CD4-positive, alpha-beta T cell treated with Interleukin-21 for 1 hour (primary cell): ENCODE measurements at regions not wholly inside any gene's neighbourhood (a gene's known extent, or its start where the extent isn't known, plus 50 kb on each side); places are given as distances from the start of the nearest gene placed in this dataset.

Experiments
- DNase-seq: peaks from one replicate; pipeline ENCODE4 v3.0.0-alpha.2; 2020

- DNase-seq: no peak
Measured at GRCh38 chr13:65095161-65096082, 2134.7 kb downstream of the PCDH9 start.

- DNase-seq: no peak
Measured at GRCh38 chr13:65093357-65093756, 2136.8 kb downstream of the PCDH9 start.

GRCh38 chr13:65091031-65091430 lies 2139.1 kb downstream of the PCDH9 start:
- DNase-seq: no peak

- DNase-seq: no peak
Measured at GRCh38 chr13:65090186-65090585, 2139.9 kb downstream of the PCDH9 start.

GRCh38 chr13:65088906-65089305 lies 2141.2 kb downstream of the PCDH9 start:
- no peak for DNase-seq

- no peak for DNase-seq
Measured at GRCh38 chr13:65085977-65086376, 2144.2 kb downstream of the PCDH9 start.

- no peak for DNase-seq
Measured at GRCh38 chr13:65074248-65074647, 2155.9 kb downstream of the PCDH9 start.

GRCh38 chr13:65064967-65065366 lies 2165.2 kb downstream of the PCDH9 start:
- no peak for DNase-seq

GRCh38 chr13:65063753-65064152 lies 2166.4 kb downstream of the PCDH9 start:
- no peak for DNase-seq

- DNase-seq: no peak
Measured at GRCh38 chr13:65057986-65058385, 2172.2 kb downstream of the PCDH9 start.

GRCh38 chr13:65054277-65054676 lies 2175.9 kb downstream of the PCDH9 start:
- no peak for DNase-seq

- no peak for DNase-seq
Measured at GRCh38 chr13:65036999-65037398, 2193.1 kb downstream of the PCDH9 start.

GRCh38 chr13:65035302-65035701 lies 2194.8 kb downstream of the PCDH9 start:
- DNase-seq: no peak

- DNase-seq: no peak
Measured at GRCh38 chr13:65034266-65034665, 2195.9 kb downstream of the PCDH9 start.

GRCh38 chr13:65032825-65033224 lies 2197.3 kb downstream of the PCDH9 start:
- no peak for DNase-seq

- DNase-seq: no peak
Measured at GRCh38 chr13:65028101-65028500, 2202.0 kb downstream of the PCDH9 start.

GRCh38 chr13:65026505-65026904 lies 2203.6 kb downstream of the PCDH9 start:
- DNase-seq: no peak

- no peak for DNase-seq
Measured at GRCh38 chr13:65011378-65011777, 2218.8 kb downstream of the PCDH9 start.

GRCh38 chr13:64997438-64997837 lies 2232.7 kb downstream of the PCDH9 start:
- no peak for DNase-seq

GRCh38 chr13:64993514-64994164 lies 2236.5 kb downstream of the PCDH9 start:
- DNase-seq: no peak

- DNase-seq: no peak
Measured at GRCh38 chr13:64992314-64992713, 2237.8 kb downstream of the PCDH9 start.

- no peak for DNase-seq
Measured at GRCh38 chr13:64985075-64985474, 2245.1 kb downstream of the PCDH9 start.

GRCh38 chr13:64962404-64962803 lies 2267.7 kb downstream of the PCDH9 start:
- DNase-seq: no peak

- DNase-seq: no peak
Measured at GRCh38 chr13:64959276-64959675, 2270.9 kb downstream of the PCDH9 start.
